Liver (tissue), 8 donors: ENCODE measurements at regions not wholly inside any gene's neighbourhood (a gene's known extent, or its start where the extent isn't known, plus 50 kb on each side); places are given as distances from the start of the nearest gene placed in this dataset.

ENCODE experiments used
- DNase-seq: peaks from one replicate; pipeline ENCODE4 v3.0.0-alpha.2; 2017; ENCODE audit warnings: low spot score
- H3K27ac ChIP-seq, 2 donors: one replicate each; pipeline ENCODE4 v1.7.0; 2013; ENCODE audit warnings: inconsistent platforms in 2 of 2, low read length in 2 of 2, control low read depth in 1 of 2, low read depth in 1 of 2, mild to moderate bottlenecking in 1 of 2
- H3K27me3 ChIP-seq, 4 donors: one replicate each; pipeline versions ENCODE4 v1.6.1 to v1.7.0; 2013; ENCODE audit warnings: low read length in 3 of 4, inconsistent platforms in 1 of 4, mild to moderate bottlenecking in 1 of 4, moderate library complexity in 1 of 4; ENCODE audit not compliant: control insufficient read depth in 4 of 4, insufficient read depth in 4 of 4
- H3K36me3 ChIP-seq, 4 donors: one replicate each; pipeline versions ENCODE4 v1.6.1 to v1.7.0; 2013; ENCODE audit warnings: low read length in 3 of 4, mild to moderate bottlenecking in 3 of 4, low read depth in 1 of 4, moderate library complexity in 1 of 4; ENCODE audit not compliant: control insufficient read depth in 4 of 4, insufficient read depth in 3 of 4
- H3K4me1 ChIP-seq, 4 donors: one replicate each; pipeline versions ENCODE4 v1.6.1 to v1.7.0; 2013; ENCODE audit warnings: low read length in 3 of 4, mild to moderate bottlenecking in 3 of 4, moderate library complexity in 1 of 4; ENCODE audit not compliant: control insufficient read depth in 4 of 4, insufficient read depth in 4 of 4
- H3K4me3 ChIP-seq, 3 donors: one replicate each; pipeline versions ENCODE4 v1.6.1 to v1.7.0; 2013; ENCODE audit warnings: low read length in 3 of 3, control low read depth in 1 of 3, low read depth in 1 of 3, mild to moderate bottlenecking in 1 of 3
- H3K9ac ChIP-seq, 2 donors: one replicate each; pipeline ENCODE4 v1.7.0; 2013; ENCODE audit warnings: low read length in 2 of 2, mild to moderate bottlenecking in 2 of 2, moderate library complexity in 2 of 2, control low read depth in 1 of 2, low read depth in 1 of 2
- H3K9me3 ChIP-seq, 4 donors: one replicate each; pipeline versions ENCODE4 v1.6.1 to v1.7.0; 2013; ENCODE audit warnings: low read length in 3 of 4; ENCODE audit not compliant: control insufficient read depth in 4 of 4
- CTCF ChIP-seq: fragments of 150-350 bp; IDR thresholded peaks from 2 replicates; pipeline ENCODE4 v1.5.1; 2017; ENCODE audit warnings: improper control_type of control experiment, low read depth, low read length; ENCODE audit not compliant: missing input control
- EGR1 ChIP-seq, 2 donors: IDR thresholded peaks; 2 replicates each; pipeline ENCODE4 v1.6.1; 2016 to 2018; ENCODE audit warnings: antibody characterized with exemption in 2 of 2, low read depth in 2 of 2
- FOXA1 ChIP-seq: IDR thresholded peaks from 2 replicates; pipeline ENCODE4 v1.6.1; 2016; ENCODE audit warnings: antibody characterized with exemption
- FOXA2 ChIP-seq: IDR thresholded peaks from 2 replicates; pipeline ENCODE4 v1.6.1; 2016; ENCODE audit warnings: antibody characterized with exemption
- GABPA ChIP-seq, 2 donors: IDR thresholded peaks in 1 of 2; conservative IDR thresholded peaks in 1 of 2; 2 replicates each; pipeline ENCODE4 v1.6.1; 2016; ENCODE audit warnings: antibody characterized with exemption in 2 of 2, mild to moderate bottlenecking in 1 of 2, moderate library complexity in 1 of 2
- HNF4A ChIP-seq, 2 donors: conservative IDR thresholded peaks; 2 replicates each; pipeline ENCODE4 v1.6.1; 2016; ENCODE audit warnings: antibody characterized with exemption in 2 of 2, mild to moderate bottlenecking in 2 of 2
- HNF4G ChIP-seq: IDR thresholded peaks from 2 replicates; pipeline ENCODE4 v1.6.1; 2016; ENCODE audit warnings: antibody characterized with exemption
- JUND ChIP-seq, 2 donors: IDR thresholded peaks; 2 replicates each; pipeline ENCODE4 v1.6.1; 2016; ENCODE audit warnings: antibody characterized with exemption in 2 of 2
- MAX ChIP-seq: IDR thresholded peaks from 2 replicates; pipeline ENCODE4 v1.6.1; 2016; ENCODE audit warnings: antibody characterized with exemption
- NR2F2 ChIP-seq: IDR thresholded peaks from 2 replicates; pipeline ENCODE4 v1.6.1; 2016; ENCODE audit warnings: antibody characterized with exemption
- RAD21 ChIP-seq, 2 donors: IDR thresholded peaks; 2 replicates each; pipeline ENCODE4 v1.6.1; 2016; ENCODE audit warnings: antibody characterized with exemption in 2 of 2, mild to moderate bottlenecking in 2 of 2
- REST ChIP-seq: IDR thresholded peaks from 2 replicates; pipeline ENCODE4 v1.6.1; 2016; ENCODE audit warnings: antibody characterized with exemption, mild to moderate bottlenecking
- RXRA ChIP-seq, 2 donors: IDR thresholded peaks; 2 replicates each; pipeline ENCODE4 v1.6.1; 2017 to 2018; ENCODE audit warnings: antibody characterized with exemption in 2 of 2, mild to moderate bottlenecking in 1 of 2
- SP1 ChIP-seq: IDR thresholded peaks from 2 replicates; pipeline ENCODE4 v1.6.1; 2018; ENCODE audit warnings: antibody characterized with exemption, mild to moderate bottlenecking
- TAF1 ChIP-seq: conservative IDR thresholded peaks from 2 replicates; pipeline ENCODE4 v1.6.1; 2016; ENCODE audit warnings: antibody characterized with exemption, mild to moderate bottlenecking
- YY1 ChIP-seq: IDR thresholded peaks from 2 replicates; pipeline ENCODE4 v1.6.1; 2016; ENCODE audit warnings: antibody characterized with exemption, mild to moderate bottlenecking
- WGBS: extraction: QIAGEN DNeasy Blood & Tissue Kit; methylation state at CpG from one replicate; pipeline ENCODE4 v1.1.7; 2013; 5-methylcytosine and 5-hydroxymethylcytosine counted together
- TF ChIP-seq, protein P1 (sequence below): IDR thresholded peaks from 2 replicates; pipeline ENCODE4 v1.6.1; 2016; ENCODE audit warnings: antibody characterized with exemption
- TF ChIP-seq, protein P2 (sequence below): IDR thresholded peaks from 2 replicates; pipeline ENCODE4 v1.6.1; 2016; ENCODE audit warnings: antibody characterized with exemption
- donor health status: healthy.
- donor health status: healthy.
- donor health status: healthy.
- donor health status: healthy.
- donor health status: healthy.

- TF ChIP-seq FOXA1 (peak; percentile 40), SP1 (peak; percentile 30), TAF1 (no peak), HNF4G (no peak), RXRA (IDR thresholded peaks at IDR 0.05) (peak; percentile 56 to 90), EGR1 (IDR thresholded peaks at IDR 0.05; ENCODE audit: low read depth in 2 of 2) (no peak), YY1 (peak; percentile 38), JUND (IDR thresholded peaks at IDR 0.05) (peak in 1 of 2 donors; percentile 20), GABPA (IDR thresholded peaks at IDR 0.05 in 1 of 2, conservative IDR thresholded peaks at IDR 0.05 in 1 of 2) (no peak), RAD21 (IDR thresholded peaks at IDR 0.05) (peak in 1 of 2 donors; percentile 47), HNF4A (conservative IDR thresholded peaks at IDR 0.05) (peak; percentile 62 to 83), MAX (peak; percentile 72), CTCF (no peak), NR2F2 (no peak), REST (no peak), FOXA2 (peak; percentile 32)
- TF ChIP-seq, protein P1, sequence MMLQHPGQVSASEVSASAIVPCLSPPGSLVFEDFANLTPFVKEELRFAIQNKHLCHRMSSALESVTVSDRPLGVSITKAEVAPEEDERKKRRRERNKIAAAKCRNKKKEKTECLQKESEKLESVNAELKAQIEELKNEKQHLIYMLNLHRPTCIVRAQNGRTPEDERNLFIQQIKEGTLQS: peak; percentile 26
- TF ChIP-seq, protein P2, sequence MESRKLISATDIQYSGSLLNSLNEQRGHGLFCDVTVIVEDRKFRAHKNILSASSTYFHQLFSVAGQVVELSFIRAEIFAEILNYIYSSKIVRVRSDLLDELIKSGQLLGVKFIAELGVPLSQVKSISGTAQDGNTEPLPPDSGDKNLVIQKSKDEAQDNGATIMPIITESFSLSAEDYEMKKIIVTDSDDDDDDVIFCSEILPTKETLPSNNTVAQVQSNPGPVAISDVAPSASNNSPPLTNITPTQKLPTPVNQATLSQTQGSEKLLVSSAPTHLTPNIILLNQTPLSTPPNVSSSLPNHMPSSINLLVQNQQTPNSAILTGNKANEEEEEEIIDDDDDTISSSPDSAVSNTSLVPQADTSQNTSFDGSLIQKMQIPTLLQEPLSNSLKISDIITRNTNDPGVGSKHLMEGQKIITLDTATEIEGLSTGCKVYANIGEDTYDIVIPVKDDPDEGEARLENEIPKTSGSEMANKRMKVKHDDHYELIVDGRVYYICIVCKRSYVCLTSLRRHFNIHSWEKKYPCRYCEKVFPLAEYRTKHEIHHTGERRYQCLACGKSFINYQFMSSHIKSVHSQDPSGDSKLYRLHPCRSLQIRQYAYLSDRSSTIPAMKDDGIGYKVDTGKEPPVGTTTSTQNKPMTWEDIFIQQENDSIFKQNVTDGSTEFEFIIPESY: no peak
Measured at GRCh38 chr3:13215940-13216546, 142.8 kb upstream of the IQSEC1 start.

More at GRCh38 chr3:13215940-13216546, 142.8 kb upstream of the IQSEC1 start:
- 64% methylated on average over 8 of the region's 8 CpGs for WGBS
- H3K4me3 ChIP-seq: no peak overlapping the region
- no peak overlapping the region for H3K9ac ChIP-seq
- no peaks in the 10 kb centered on the region for H3K36me3 ChIP-seq
- no peaks in the 10 kb centered on the region for H3K9me3 ChIP-seq
- no peaks in the 10 kb centered on the region for H3K27me3 ChIP-seq
- DNase-seq: no peak
- no peak overlapping the region for H3K27ac ChIP-seq
- H3K4me1 ChIP-seq: peaks cover 0 to 17% (median 12%) of the 10 kb centered on the region in 4 donors
